H1 (cell line): ENCODE measurements at regions not wholly inside any gene's neighbourhood (a gene's known extent, or its start where the extent isn't known, plus 50 kb on each side); places are given as distances from the start of the nearest gene placed in this dataset.

Experiments used
- CTCF ChIA-PET: fragments of 300-600 bp; sonication (Branson Sonifier 250); formaldehyde crosslinking; loops from one replicate; lab custom pipeline; 2021; ENCODE audit not compliant: partially characterized antibody; lab: Charles Lee
- POLR2A ChIA-PET: fragments of 300-600 bp; sonication (Branson Sonifier 250); formaldehyde crosslinking; loops from one replicate; lab custom pipeline; 2021; ENCODE audit warnings: inconsistent platforms; ENCODE audit not compliant: partially characterized antibody; lab: Charles Lee
- DNase-seq, 2 experiments: peaks; one replicate each; pipeline versions ENCODE4 v3.0.0 to v3.0.0-alpha.2; 2010 to 2022; ENCODE audit warnings: low spot score in 2 of 2, low read depth in 1 of 2, mixed read lengths in 1 of 2
- FAIRE-seq: peaks from 2 replicates; lab custom pipeline; 2011; peaks lifted over from hg19 to GRCh38; lab: Jason Lieb, UNC
- H2AFZ ChIP-seq: 2 replicates; pipeline ENCODE4 v1.8.1; 2012; ENCODE audit warnings: low read length, inconsistent platforms
- H2AK5ac ChIP-seq: 2 replicates; pipeline ENCODE4 v1.6.1; 2013; ENCODE audit warnings: low read depth, low read length
- H2BK120ac ChIP-seq: replicated peaks from 2 replicates; pipeline ENCODE3; 2013; ENCODE audit warnings: low read depth, low read length, inconsistent platforms
- H2BK12ac ChIP-seq: 2 replicates; pipeline ENCODE4 v1.6.1; 2013; ENCODE audit warnings: low read depth, low read length
- H2BK15ac ChIP-seq: 2 replicates; pipeline ENCODE4 v1.6.1; 2013; ENCODE audit warnings: low read length
- H2BK20ac ChIP-seq: 2 replicates; pipeline ENCODE4 v1.6.1; 2013; ENCODE audit warnings: low read length
- H2BK5ac ChIP-seq: 2 replicates; pipeline ENCODE4 v1.6.1; 2013; ENCODE audit warnings: low read depth, low read length
- H3K14ac ChIP-seq: 2 replicates; pipeline ENCODE4 v1.6.1; 2013; ENCODE audit warnings: inconsistent platforms; ENCODE audit not compliant: insufficient read length
- H3K18ac ChIP-seq: 2 replicates; pipeline ENCODE4 v1.6.1; 2013; ENCODE audit warnings: low read length; ENCODE audit errors: extremely low read depth
- H3K23ac ChIP-seq: 2 replicates; pipeline ENCODE4 v1.6.1; 2013; ENCODE audit warnings: inconsistent platforms; ENCODE audit not compliant: insufficient read length
- H3K23me2 ChIP-seq: 2 replicates; pipeline ENCODE4 v1.6.1; 2013; ENCODE audit warnings: low read depth, low read length
- H3K27ac ChIP-seq: 2 replicates; pipeline ENCODE4 v1.6.1; 2011; ENCODE audit warnings: low read depth, low read length, inconsistent platforms
- H3K27me3 ChIP-seq, 4 experiments: replicated peaks in 1 of 4; 1 replicate in 1 of 4; 2 replicates in 3 of 4; pipeline versions ENCODE4 v1.6.1 to v1.8.1; 2011 to 2013; ENCODE audit warnings: low read length in 3 of 4, mild to moderate bottlenecking in 3 of 4, inconsistent platforms in 2 of 4, mixed read lengths in 2 of 4, moderate library complexity in 1 of 4; ENCODE audit not compliant: control insufficient read depth in 3 of 4, insufficient read depth in 3 of 4; ENCODE audit errors: extremely low read depth in 1 of 4
- H3K36me3 ChIP-seq, 4 experiments: 2 replicates each; pipeline versions ENCODE4 v1.6.1 to v1.8.1; 2011 to 2013; ENCODE audit warnings: mild to moderate bottlenecking in 4 of 4, low read length in 3 of 4, moderate library complexity in 2 of 4, control low read depth in 1 of 4, inconsistent platforms in 1 of 4; ENCODE audit not compliant: insufficient read depth in 4 of 4, control insufficient read depth in 2 of 4
- H3K4ac ChIP-seq: replicated peaks from 2 replicates; pipeline ENCODE3; 2013; ENCODE audit warnings: low read length, low read depth, mixed read lengths, inconsistent platforms; ENCODE audit not compliant: insufficient read length
- H3K4me1 ChIP-seq, 4 experiments: replicated peaks in 1 of 4; 1 replicate in 1 of 4; 2 replicates in 3 of 4; pipeline versions ENCODE4 v1.6.1 to v1.8.1; 2011 to 2013; ENCODE audit warnings: low read length in 3 of 4, inconsistent platforms in 2 of 4, mixed read lengths in 1 of 4; ENCODE audit not compliant: insufficient read depth in 4 of 4, control insufficient read depth in 3 of 4
- H3K4me2 ChIP-seq, 2 experiments: 2 replicates each; pipeline versions ENCODE4 v1.6.1 to v1.8.1; 2011 to 2013; ENCODE audit warnings: low read depth in 2 of 2, low read length in 2 of 2, control low read depth in 1 of 2, inconsistent platforms in 1 of 2, mild to moderate bottlenecking in 1 of 2; ENCODE audit not compliant: insufficient read depth in 1 of 2
- H3K4me3 ChIP-seq, 4 experiments: fragments of 200-600, 300-600 bp in 1 of 4; sonication (generic), shearing (Covaris generic), sonication (Bioruptor Twin) in 1 of 4; 2 replicates each; pipeline versions ENCODE4 v1.5.1 to v1.8.1; 2011 to 2016; ENCODE audit warnings: low read length in 4 of 4, low read depth in 3 of 4, control low read depth in 2 of 4, inconsistent platforms in 2 of 4, mild to moderate bottlenecking in 2 of 4, mixed read lengths in 1 of 4, moderate library complexity in 1 of 4; ENCODE audit not compliant: insufficient read depth in 2 of 4; ENCODE audit errors: extremely low read depth in 1 of 4
- H3K56ac ChIP-seq: replicated peaks from 2 replicates; pipeline ENCODE3; 2013; ENCODE audit warnings: low read depth, mild to moderate bottlenecking, mixed read lengths, low read length, inconsistent platforms; ENCODE audit not compliant: insufficient read length
- H3K79me1 ChIP-seq: 2 replicates; pipeline ENCODE4 v1.6.1; 2013; ENCODE audit warnings: low read depth, low read length, control low read depth
- H3K79me2 ChIP-seq, 2 experiments: 2 replicates each; pipeline versions ENCODE4 v1.6.1 to v1.8.1; 2012 to 2013; ENCODE audit warnings: low read length in 2 of 2, mild to moderate bottlenecking in 2 of 2, inconsistent platforms in 1 of 2; ENCODE audit not compliant: insufficient read depth in 2 of 2, control insufficient read depth in 1 of 2
- H3K9ac ChIP-seq, 4 experiments: replicated peaks in 1 of 4; 1 replicate in 1 of 4; 2 replicates in 3 of 4; pipeline versions ENCODE4 v1.6.1 to v1.8.1; 2011 to 2013; ENCODE audit warnings: low read depth in 3 of 4, low read length in 3 of 4, control low read depth in 2 of 4, mild to moderate bottlenecking in 2 of 4, moderate library complexity in 2 of 4, inconsistent platforms in 1 of 4; ENCODE audit errors: extremely low read depth in 1 of 4
- H3K9me3 ChIP-seq, 2 experiments: 2 replicates each; pipeline versions ENCODE4 v1.6.1 to v1.8.1; 2012 to 2013; ENCODE audit warnings: mild to moderate bottlenecking in 2 of 2, moderate library complexity in 2 of 2, control low read depth in 1 of 2, inconsistent platforms in 1 of 2, low read depth in 1 of 2, low read length in 1 of 2, mixed read lengths in 1 of 2; ENCODE audit not compliant: insufficient read depth in 2 of 2
- H4K20me1 ChIP-seq, 2 experiments: replicated peaks in 1 of 2; 2 replicates each; pipeline versions ENCODE3 to v1.8.1; 2011 to 2013; ENCODE audit warnings: inconsistent platforms in 2 of 2, low read length in 2 of 2, mild to moderate bottlenecking in 1 of 2; ENCODE audit not compliant: insufficient read depth in 2 of 2, control insufficient read depth in 1 of 2
- H4K5ac ChIP-seq: 2 replicates; pipeline ENCODE4 v1.6.1; 2013; ENCODE audit warnings: low read length, low read depth, mixed read lengths, inconsistent platforms; ENCODE audit not compliant: insufficient read length
- H4K8ac ChIP-seq: 2 replicates; pipeline ENCODE4 v1.8.0; 2013; ENCODE audit warnings: mild to moderate bottlenecking, moderate library complexity, low read length, inconsistent platforms; ENCODE audit not compliant: insufficient read depth; ENCODE audit errors: extremely low read depth
- H4K91ac ChIP-seq: replicated peaks from 2 replicates; pipeline ENCODE3; 2013; ENCODE audit warnings: low read length, mixed read lengths, inconsistent platforms; ENCODE audit not compliant: insufficient read length
- JUN ChIP-seq: IDR thresholded peaks from 2 replicates; pipeline ENCODE4 v1.6.1; 2011; ENCODE audit warnings: low read depth, mild to moderate bottlenecking, improper control_type of control experiment, low read length
- WGBS, 2 experiments: shearing (Covaris generic) in 1 of 2; methylation state at CpG; one replicate each; pipeline versions ENCODE4 v1.1.6 to v1.1.7; 2013 to 2015; ENCODE audit warnings: low lambda C conversion rate in 2 of 2, mixed read lengths in 2 of 2, inconsistent platforms in 1 of 2, low coverage in 1 of 2, missing lambda C conversion rate in 1 of 2; ENCODE audit not compliant: insufficient replicate concordance in 2 of 2, insufficient coverage in 1 of 2, insufficient read length in 1 of 2; ENCODE audit errors: extremely low coverage in 1 of 2, missing lambda C conversion rate in 1 of 2; 5-methylcytosine and 5-hydroxymethylcytosine counted together

DNA sequence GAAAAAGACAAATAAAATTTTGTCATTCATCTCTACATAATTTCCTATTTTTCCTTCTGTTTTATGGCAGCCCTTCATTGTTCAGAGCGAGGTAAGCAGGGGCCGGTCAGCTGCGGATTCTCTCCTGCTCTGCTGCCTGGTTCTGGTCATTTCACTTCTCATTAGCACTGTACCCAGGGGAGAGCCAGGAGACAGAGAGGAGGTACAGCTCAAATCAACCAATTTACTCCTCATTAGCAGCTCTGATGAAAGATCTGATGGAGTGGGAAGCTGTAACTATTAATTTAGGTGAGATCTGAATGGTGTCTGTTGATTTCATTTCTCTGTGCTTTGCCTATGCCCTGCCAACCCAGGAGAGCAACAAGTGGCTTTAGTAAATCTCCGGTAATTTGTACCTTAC lies 241.5 kb upstream of the PFKP start:
- H3K4me3 ChIP-seq: no peak overlapping the region
- no peaks in the 10 kb centered on the region for H4K20me1 ChIP-seq
- ChIA-PET POLR2A (no interaction called here), CTCF (no interaction called here)
- H3K79me1 ChIP-seq: no peaks in the 10 kb centered on the region
- H2AK5ac ChIP-seq: no peak overlapping the region
- DNase-seq: no peak
- H4K91ac ChIP-seq: no peak overlapping the region
- no peak overlapping the region for H2BK5ac ChIP-seq
- WGBS, 2 experiments: 85% methylated on average over 4 of the region's 4 CpGs; no CpG with 5 or more reads in 1 of the 2 experiments
- no peak overlapping the region for H3K9ac ChIP-seq
- H3K79me2 ChIP-seq: no peaks in the 10 kb centered on the region
- no peak overlapping the region for H3K27ac ChIP-seq
- H3K36me3 ChIP-seq: no peaks in the 10 kb centered on the region
- no peak overlapping the region for H3K4ac ChIP-seq
- no peak overlapping the region for H4K8ac ChIP-seq
- no peak for FAIRE-seq
- no peak overlapping the region for H3K56ac ChIP-seq
- no peak overlapping the region for H2BK20ac ChIP-seq
- no peaks in the 10 kb centered on the region for H3K9me3 ChIP-seq
- no peak overlapping the region for H3K14ac ChIP-seq
- no peak overlapping the region for H4K5ac ChIP-seq
- no peak overlapping the region for H3K4me2 ChIP-seq
- no peak overlapping the region for H2BK15ac ChIP-seq
- H3K27me3 ChIP-seq: no peaks in the 10 kb centered on the region
- no peaks in the 10 kb centered on the region for H3K23me2 ChIP-seq
- no peaks in the 10 kb centered on the region for H3K4me1 ChIP-seq
- H3K18ac ChIP-seq: no peak overlapping the region
- no peak overlapping the region for H3K23ac ChIP-seq
- H2AFZ ChIP-seq: peak overlapping the region; percentile 85
- H2BK12ac ChIP-seq: no peak overlapping the region
- no peak overlapping the region for H2BK120ac ChIP-seq
- no peak for TF ChIP-seq JUN
